ENCODE measurements at regions not wholly inside any gene's neighbourhood (a gene's known extent, or its start where the extent isn't known, plus 50 kb on each side); places are given as distances from the start of the nearest gene placed in this dataset.

- TF ChIP-seq GATA2 (CRISPR knock-in tag; IDR thresholded peaks at IDR 0.05), result no peak
Measured at GRCh38 chr12:115709540-115710011, 567.9 kb downstream of the MED13L start (continued).

- no peaks in the 10 kb centered on the region for H3K27me3 ChIP-seq (ENCODE audit: insufficient read depth)
- H4K20me1 ChIP-seq (ENCODE audit: insufficient read depth), result no peaks in the 10 kb centered on the region
- no peaks in the 10 kb centered on the region for H3K4me1 ChIP-seq (ENCODE audit: control insufficient read depth in 1 of 2, insufficient read depth in 2 of 2, low read depth in 1 of 2, low read length in 1 of 2)
- H3K79me2 ChIP-seq (ENCODE audit: insufficient read depth), result no peaks in the 10 kb centered on the region
- no peak for TF ChIP-seq SMC3 (IDR thresholded peaks at IDR 0.05; ENCODE audit: low read depth, low read length)
- no peak for TF ChIP-seq SIN3A (IDR thresholded peaks at IDR 0.05; ENCODE audit: borderline replicate concordance, low read depth, low read length)
- TF ChIP-seq FOSL2 (IDR thresholded peaks at IDR 0.05; ENCODE audit: borderline replicate concordance, low read depth), result no peak
- no peak for TF ChIP-seq TAF1 (IDR thresholded peaks at IDR 0.05; ENCODE audit: borderline replicate concordance, low read depth, low read length)
- no peak for TF ChIP-seq RFX5 (IDR thresholded peaks at IDR 0.05; ENCODE audit: low read length)
- no peak for TF ChIP-seq NRF1 (IDR thresholded peaks at IDR 0.05; ENCODE audit: low read depth, low read length)
- no peak for TF ChIP-seq MXI1 (IDR thresholded peaks at IDR 0.05; ENCODE audit: low read depth, low read length)
- no peak for TF ChIP-seq USF1 (IDR thresholded peaks at IDR 0.05; ENCODE audit: borderline replicate concordance, low read depth)
- no peak for TF ChIP-seq JUND (IDR thresholded peaks at IDR 0.05)
- TF ChIP-seq CTCF (IDR thresholded peaks at IDR 0.05), result no peak
- no peak for TF ChIP-seq RAD21 (IDR thresholded peaks at IDR 0.05; ENCODE audit: low read length)
- no peak for TF ChIP-seq POLR2AphosphoS5 (IDR thresholded peaks at IDR 0.05; ENCODE audit: low read depth, low read length)
- TF ChIP-seq FOXM1 (IDR thresholded peaks at IDR 0.05; ENCODE audit: low read depth), result no peak
- no peak for TF ChIP-seq TCF12 (IDR thresholded peaks at IDR 0.05)
- no peak for TF ChIP-seq ZBTB33 (IDR thresholded peaks at IDR 0.05; ENCODE audit: borderline replicate concordance, low read depth)
- no peak for TF ChIP-seq GABPA (IDR thresholded peaks at IDR 0.05; ENCODE audit: low read depth)
- no peak overlapping the region for H2AFZ ChIP-seq (ENCODE audit: low read depth)
- no peaks in the 10 kb centered on the region for H3K9me3 ChIP-seq
- no peak for DNase-seq
- no peaks in the 10 kb centered on the region for H3F3A ChIP-seq (replicated peaks; ENCODE audit: insufficient read depth)
- WGBS (ENCODE audit: low lambda C conversion rate), result 31% methylated on average over 2 of the region's 2 CpGs
- H3K36me3 ChIP-seq (replicated peaks in 1 of 2; ENCODE audit: control insufficient read depth in 1 of 2, insufficient read depth in 2 of 2, low read length in 1 of 2), result no peaks in the 10 kb centered on the region
- H3K4me3 ChIP-seq (ENCODE audit: low read depth in 2 of 2, low read length in 1 of 2), result no peak overlapping the region
- ChIA-PET POLR2A (no interaction called here), CTCF (interaction anchor here (1.0 kb wide), 1 partner anchor 9 kb away, joined by 3 read pairs; no protein-coding TSS in a partner anchor)
- no peaks in the 10 kb centered on the region for H3K9me2 ChIP-seq
- H3K27ac ChIP-seq (ENCODE audit: low read depth in 2 of 2, low read length in 1 of 2), result no peak overlapping the region
- H3K9ac ChIP-seq, result no peak overlapping the region
- H3K4me2 ChIP-seq, result no peak overlapping the region
Measured at GRCh38 chr12:115708801-115709200, 568.7 kb downstream of the MED13L start.

Measured in SK-N-SH (cell line).